ENCODE measurements at regions not wholly inside any gene's neighbourhood (a gene's known extent, or its start where the extent isn't known, plus 50 kb on each side); places are given as distances from the start of the nearest gene placed in this dataset.

- Histone ChIP-seq H3K27ac (ENCODE audit: low read length) (no peak overlapping the region), H3K79me2 (ENCODE audit: insufficient read depth, low read length) (no peaks in the 10 kb centered on the region), H3K9me3 (ENCODE audit: insufficient read depth, low read length, severe bottlenecking) (no peaks in the 10 kb centered on the region), H2AFZ (ENCODE audit: low read depth, low read length) (no peak overlapping the region), H3K4me2 (ENCODE audit: insufficient read depth, low read length) (no peak overlapping the region), H3K36me3 (ENCODE audit: insufficient read depth, low read length) (no peaks in the 10 kb centered on the region), H3K4me1 (ENCODE audit: insufficient read depth, low read length) (no peaks in the 10 kb centered on the region), H3K4me3 (ENCODE audit: low read depth in 1 of 2, low read length in 2 of 2) (no peak overlapping the region), H3K27me3 (ENCODE audit: insufficient read depth, low read length, poor library complexity) (no peaks in the 10 kb centered on the region), H3K9ac (ENCODE audit: low read depth, low read length) (no peak overlapping the region), H4K20me1 (ENCODE audit: insufficient read depth, low read length) (no peaks in the 10 kb centered on the region)
- TF ChIP-seq CTCF (IDR thresholded peaks at IDR 0.05; ENCODE audit: borderline replicate concordance, extremely low read depth, low read length, poor library complexity, severe bottlenecking) (no peak), EZH2 (IDR thresholded peaks at IDR 0.05; ENCODE audit: borderline replicate concordance, low read depth, low read length, severe bottlenecking) (no peak)
- no peak for ATAC-seq (ENCODE audit: insufficient read depth, low read depth)
- no peak for DNase-seq
Observed at GRCh38 chr2:15864176-15864769, 76.1 kb upstream of the MYCN start.

GRCh38 chr2:15865923-15866322, 74.4 kb upstream of the MYCN start:
- no peak for DNase-seq
- H3K4me3 ChIP-seq (ENCODE audit: low read depth in 1 of 2, low read length in 2 of 2), result no peak overlapping the region
- no peaks in the 10 kb centered on the region for H4K20me1 ChIP-seq (ENCODE audit: insufficient read depth, low read length)
- H3K27me3 ChIP-seq (ENCODE audit: insufficient read depth, low read length, poor library complexity), result no peaks in the 10 kb centered on the region
- no peaks in the 10 kb centered on the region for H3K9me3 ChIP-seq (ENCODE audit: insufficient read depth, low read length, severe bottlenecking)
- no peak overlapping the region for H2AFZ ChIP-seq (ENCODE audit: low read depth, low read length)
- H3K9ac ChIP-seq (ENCODE audit: low read depth, low read length), result no peak overlapping the region
- no peaks in the 10 kb centered on the region for H3K4me1 ChIP-seq (ENCODE audit: insufficient read depth, low read length)
- no peak overlapping the region for H3K27ac ChIP-seq (ENCODE audit: low read length)
- no peak overlapping the region for H3K4me2 ChIP-seq (ENCODE audit: insufficient read depth, low read length)
- no peak for TF ChIP-seq EZH2 (IDR thresholded peaks at IDR 0.05; ENCODE audit: borderline replicate concordance, low read depth, low read length, severe bottlenecking)
- no peak for TF ChIP-seq CTCF (IDR thresholded peaks at IDR 0.05; ENCODE audit: borderline replicate concordance, extremely low read depth, low read length, poor library complexity, severe bottlenecking)
- ATAC-seq (ENCODE audit: insufficient read depth, low read depth), result no peak
- no peaks in the 10 kb centered on the region for H3K36me3 ChIP-seq (ENCODE audit: insufficient read depth, low read length)
- H3K79me2 ChIP-seq (ENCODE audit: insufficient read depth, low read length), result no peaks in the 10 kb centered on the region

- no peak overlapping the region for H3K27ac ChIP-seq (ENCODE audit: low read length)
- H2AFZ ChIP-seq (ENCODE audit: low read depth, low read length), result no peak overlapping the region
- no peaks in the 10 kb centered on the region for H3K4me1 ChIP-seq (ENCODE audit: insufficient read depth, low read length)
- no peak for ATAC-seq (ENCODE audit: insufficient read depth, low read depth)
- no peaks in the 10 kb centered on the region for H3K9me3 ChIP-seq (ENCODE audit: insufficient read depth, low read length, severe bottlenecking)
- no peak overlapping the region for H3K4me3 ChIP-seq (ENCODE audit: low read depth in 1 of 2, low read length in 2 of 2)
- TF ChIP-seq EZH2 (IDR thresholded peaks at IDR 0.05; ENCODE audit: borderline replicate concordance, low read depth, low read length, severe bottlenecking) (no peak), CTCF (IDR thresholded peaks at IDR 0.05; ENCODE audit: borderline replicate concordance, extremely low read depth, low read length, poor library complexity, severe bottlenecking) (no peak)
- no peak overlapping the region for H3K9ac ChIP-seq (ENCODE audit: low read depth, low read length)
- H3K79me2 ChIP-seq (ENCODE audit: insufficient read depth, low read length), result no peaks in the 10 kb centered on the region
- DNase-seq, result no peak
- no peaks in the 10 kb centered on the region for H3K36me3 ChIP-seq (ENCODE audit: insufficient read depth, low read length)
- H3K27me3 ChIP-seq (ENCODE audit: insufficient read depth, low read length, poor library complexity), result no peaks in the 10 kb centered on the region
- no peaks in the 10 kb centered on the region for H4K20me1 ChIP-seq (ENCODE audit: insufficient read depth, low read length)
- H3K4me2 ChIP-seq (ENCODE audit: insufficient read depth, low read length), result no peak overlapping the region
Observed at GRCh38 chr2:15866563-15867193, 73.7 kb upstream of the MYCN start.

Measured in DND-41 (cell line).